Fibroblast of gingiva (primary cell): ENCODE measurements at regions not wholly inside any gene's neighbourhood (a gene's known extent, or its start where the extent isn't known, plus 50 kb on each side); places are given as distances from the start of the nearest gene placed in this dataset.

Experiments
- DNase-seq: peaks from one replicate; pipeline ENCODE4 v3.0.0-alpha.2; 2011; ENCODE audit warnings: low read depth

DNA sequence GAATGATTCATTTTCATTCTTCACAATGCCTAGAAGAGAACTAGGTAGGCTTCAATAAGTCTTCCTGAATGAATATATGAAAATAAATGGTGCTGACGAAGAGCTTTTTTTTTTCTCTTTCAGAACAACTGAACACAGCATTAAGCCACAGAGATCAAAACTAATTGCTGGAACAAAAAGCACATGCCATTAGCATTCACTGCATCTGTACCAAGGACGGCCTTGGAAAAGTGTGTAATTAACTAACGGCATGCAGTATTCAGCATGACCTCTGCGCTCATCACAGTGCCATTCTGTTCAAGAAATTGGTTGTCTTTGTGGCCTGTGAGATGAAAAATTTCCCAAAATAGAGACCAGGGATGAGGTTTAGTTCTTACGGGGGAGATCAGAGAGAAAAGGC lies 99.3 kb downstream of the NUDT12 start:
- DNase-seq: no peak

DNA sequence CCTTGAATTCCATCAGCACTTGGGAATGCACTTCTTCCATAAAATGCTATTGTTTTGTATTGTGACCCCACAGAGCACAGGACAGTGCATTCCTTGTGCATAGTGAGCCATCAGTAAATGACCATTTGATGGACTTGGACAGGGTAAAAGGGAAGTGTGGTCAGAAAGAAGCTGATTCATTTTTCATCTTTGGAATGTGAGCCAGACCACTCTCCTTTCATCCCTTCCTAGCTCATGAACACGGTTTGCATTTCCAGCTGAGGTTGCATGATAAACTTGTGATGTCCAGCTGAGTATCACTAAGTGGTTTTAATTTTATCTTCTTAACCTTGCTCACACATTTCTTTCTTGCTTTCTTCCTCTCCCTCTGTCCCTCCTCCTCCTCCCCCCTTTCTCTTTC lies 101.3 kb downstream of the NUDT12 start:
- peak; percentile 6 for DNase-seq

DNA sequence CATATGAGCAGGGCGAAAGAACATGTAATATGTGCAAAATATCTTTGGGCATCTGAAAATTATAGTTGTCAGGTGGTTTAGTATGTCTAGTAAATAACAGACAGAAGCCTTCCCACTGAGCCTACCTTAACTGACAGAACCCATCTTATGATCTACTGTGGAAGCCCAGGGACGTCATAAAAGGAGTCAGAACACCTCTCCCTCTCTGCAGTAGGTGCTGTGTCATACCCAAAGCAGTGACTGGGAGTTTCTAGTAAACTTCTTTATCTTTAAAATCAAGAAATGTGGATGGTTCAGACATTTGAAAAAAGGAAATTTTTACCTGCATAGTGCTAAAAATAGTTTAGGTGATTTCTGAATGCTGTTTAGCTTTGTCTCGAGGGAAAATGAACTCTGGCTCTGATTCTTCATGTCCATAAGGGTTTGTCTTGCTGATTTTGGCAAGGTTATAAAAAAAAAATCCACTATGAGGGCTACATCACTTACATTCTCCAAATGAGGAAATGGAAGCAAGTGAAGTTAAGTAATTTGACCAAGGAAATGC lies 104.0 kb downstream of the NUDT12 start:
- DNase-seq: no peak

DNA sequence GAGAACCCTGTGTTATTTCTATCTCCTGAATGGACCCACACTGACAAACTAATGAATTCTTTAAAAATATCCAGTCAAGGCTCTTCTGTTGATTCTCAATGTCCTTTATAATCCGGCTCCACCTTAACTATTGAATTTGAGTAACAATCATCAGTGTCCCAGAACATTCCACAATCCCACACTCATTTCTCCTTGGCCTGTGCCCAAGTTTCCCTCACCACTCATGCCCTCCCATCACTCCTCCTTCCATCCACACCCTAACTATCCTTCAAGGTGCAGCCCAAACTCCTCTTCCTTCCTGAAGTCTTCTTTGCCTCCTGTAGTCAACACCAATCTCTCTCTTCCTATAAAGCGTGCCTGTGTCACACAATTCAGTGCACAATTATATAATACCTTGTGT lies 106.1 kb downstream of the NUDT12 start:
- no peak for DNase-seq

DNA sequence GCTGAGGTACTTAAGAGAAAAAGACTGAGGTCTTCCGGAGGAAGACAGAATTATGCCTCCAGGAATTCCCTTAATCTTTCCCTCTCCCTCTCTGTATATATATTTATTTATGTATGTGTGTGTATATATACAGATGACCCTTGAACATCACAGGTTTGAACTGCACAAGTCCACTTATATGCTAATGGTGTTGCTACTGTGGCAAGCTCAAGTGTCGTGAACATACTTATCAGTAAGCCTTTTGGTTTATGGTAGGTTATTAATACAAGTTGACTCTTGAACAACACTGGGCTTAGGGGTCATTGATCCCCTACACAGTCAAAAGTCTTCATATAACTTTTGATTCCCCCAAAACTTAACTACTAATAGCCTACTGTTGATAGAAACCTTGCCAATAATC lies 106.8 kb downstream of the NUDT12 start:
- DNase-seq: no peak

DNA sequence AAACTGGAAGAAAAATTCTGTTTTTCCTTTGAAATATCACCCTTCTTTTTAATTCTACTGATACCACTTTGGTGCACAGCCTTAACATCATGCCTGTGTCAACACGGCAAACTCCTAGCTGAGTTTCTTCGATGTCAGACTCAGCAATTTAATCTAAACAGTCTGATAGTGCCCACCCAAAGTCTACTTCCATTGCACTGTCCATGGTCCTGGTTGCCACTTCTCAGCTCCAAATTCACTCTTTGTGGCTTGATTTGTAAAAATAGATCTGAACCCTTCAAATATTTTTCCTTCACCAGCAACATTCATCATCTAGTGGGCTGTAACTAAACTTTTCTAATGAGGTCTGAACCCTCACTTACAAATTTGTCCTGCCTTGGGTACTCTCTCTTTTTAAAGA lies 107.8 kb downstream of the NUDT12 start:
- DNase-seq: no peak

DNA sequence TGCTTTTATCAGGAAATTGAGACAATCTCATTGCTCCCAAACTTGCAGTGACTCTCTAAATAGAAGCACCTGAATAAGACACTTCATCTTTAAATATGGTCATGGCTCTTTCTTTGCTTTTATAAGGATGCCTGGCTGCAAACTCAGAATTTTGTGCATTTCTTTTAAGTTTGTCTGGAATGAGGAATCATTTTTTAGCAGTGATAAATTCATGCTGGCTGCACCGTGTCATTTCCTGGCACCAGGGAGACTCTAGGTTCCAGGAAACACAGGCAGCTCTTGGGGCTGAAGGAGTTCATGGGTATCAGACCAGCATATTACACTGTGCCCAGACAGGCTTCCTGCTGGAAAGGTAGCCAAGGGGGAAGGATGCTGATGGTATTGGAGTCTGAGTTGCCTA lies 109.9 kb downstream of the NUDT12 start:
- peak; percentile 16 for DNase-seq

DNA sequence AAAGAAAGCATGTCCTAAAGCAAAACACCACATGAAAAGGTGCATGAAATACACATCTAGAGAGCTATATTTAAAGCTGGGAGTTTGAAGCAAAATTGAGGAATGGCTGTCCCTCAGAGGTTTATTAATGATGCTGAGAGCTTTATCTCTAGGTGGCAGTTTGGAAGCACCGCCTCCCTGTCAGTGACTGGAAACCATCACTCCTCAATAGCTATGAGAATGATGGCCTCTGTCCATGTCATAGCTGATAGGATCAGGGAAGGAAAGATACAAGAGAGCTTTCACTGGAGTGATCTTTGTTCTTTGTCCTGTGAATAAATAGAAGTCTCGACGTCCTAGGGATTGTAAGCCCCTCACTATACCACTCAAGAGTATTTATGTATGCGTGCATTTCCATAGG lies 110.5 kb downstream of the NUDT12 start:
- no peak for DNase-seq

DNA sequence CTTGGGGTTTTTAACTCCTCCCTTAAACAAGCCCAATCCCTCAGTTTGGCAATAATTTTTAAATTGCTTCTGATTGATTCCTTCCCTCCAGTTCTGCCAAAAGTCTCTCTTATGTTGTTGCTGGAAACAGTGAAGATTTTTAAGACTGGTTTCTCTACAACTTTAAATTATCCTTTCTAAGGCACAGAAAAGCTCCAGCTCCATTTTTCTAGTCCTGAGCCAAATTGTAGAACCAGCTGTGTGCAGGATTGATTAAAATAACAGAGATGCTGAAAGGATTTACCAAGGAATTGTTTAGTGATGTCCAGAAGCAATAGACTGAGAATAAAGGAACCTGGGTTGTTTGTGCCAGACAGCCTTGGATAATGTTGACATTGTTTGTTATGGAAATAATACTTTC lies 111.3 kb downstream of the NUDT12 start:
- no peak for DNase-seq

DNA sequence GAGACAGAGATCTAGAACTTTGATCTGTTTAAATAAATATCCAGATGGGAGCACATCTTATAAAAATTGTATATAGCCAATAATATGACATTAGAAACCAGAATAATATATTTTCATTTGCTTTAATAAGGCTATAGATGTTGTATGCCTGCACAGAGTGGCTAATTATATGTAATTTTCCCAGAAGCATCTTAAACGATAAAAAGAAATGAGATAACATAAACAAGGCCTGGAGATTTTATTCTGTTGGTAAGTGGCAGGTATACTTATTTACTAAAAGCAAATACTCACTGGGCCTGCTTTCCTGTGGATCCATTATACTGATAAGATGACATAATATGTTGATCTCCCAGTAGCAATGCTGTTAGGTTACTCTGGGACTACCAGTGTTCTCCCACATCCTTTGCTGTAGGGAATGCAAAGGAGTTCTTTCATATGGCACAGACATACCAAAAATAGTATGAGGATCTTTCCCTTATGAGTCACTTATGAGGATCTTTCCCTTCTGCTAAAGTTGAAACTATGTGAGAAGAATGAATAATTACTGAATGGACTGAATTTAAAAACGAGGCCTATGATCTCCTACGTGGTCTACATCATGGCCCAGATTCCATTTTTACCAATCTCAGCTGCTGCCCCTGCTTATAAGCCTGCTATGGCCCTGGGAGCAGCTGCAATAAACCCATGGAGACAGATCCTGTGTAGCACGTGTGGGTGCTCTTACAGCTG lies 112.1 kb downstream of the NUDT12 start:
- DNase-seq: peak; percentile 58

DNA sequence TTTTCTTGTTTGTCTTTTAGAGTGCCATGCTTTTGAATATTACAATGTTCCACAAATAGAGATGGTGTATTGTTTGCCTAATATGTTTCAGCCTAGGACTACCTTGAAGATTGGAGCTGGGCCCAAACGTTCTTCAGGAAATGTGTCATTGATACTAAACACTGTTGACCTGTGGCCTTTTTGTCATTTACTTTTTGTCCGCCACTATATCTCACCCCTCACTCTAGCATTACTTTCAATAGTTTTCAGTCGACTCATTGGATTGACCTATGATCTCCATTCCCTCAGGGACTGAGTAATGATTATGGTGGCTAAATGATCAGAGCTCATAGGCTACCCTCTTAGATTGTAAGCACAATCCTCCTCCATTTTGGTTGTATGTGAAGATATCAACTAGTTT lies 115.8 kb downstream of the NUDT12 start:
- DNase-seq: no peak

DNA sequence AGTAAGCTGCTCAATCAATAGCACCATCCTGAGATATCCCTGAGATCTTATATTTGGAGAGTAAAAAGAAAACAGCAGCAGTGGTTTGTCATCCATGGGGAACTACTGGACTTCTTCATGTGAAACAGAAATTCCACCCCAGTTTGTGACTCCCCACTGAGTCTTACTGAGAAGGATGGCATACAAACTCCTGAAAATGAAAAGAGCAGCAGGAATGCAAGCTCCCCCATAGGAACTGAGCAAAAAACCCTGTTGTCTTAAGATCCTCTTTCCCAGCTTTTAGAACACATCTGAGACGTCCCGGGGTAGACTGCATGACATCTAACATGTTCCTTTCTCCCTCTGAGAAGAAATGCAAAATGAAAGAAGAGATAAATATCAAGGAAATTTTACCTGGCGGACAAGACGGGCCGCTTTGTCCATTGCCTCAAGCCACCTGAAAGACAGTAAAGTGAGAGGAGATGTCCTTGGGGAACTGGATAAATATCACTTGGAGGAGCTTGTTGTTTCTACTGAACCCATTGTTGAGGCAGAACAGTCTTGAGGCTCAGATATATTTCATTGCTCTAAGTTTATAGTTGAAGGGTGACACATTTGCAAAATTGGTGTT lies 117.1 kb downstream of the NUDT12 start:
- no peak for DNase-seq

DNA sequence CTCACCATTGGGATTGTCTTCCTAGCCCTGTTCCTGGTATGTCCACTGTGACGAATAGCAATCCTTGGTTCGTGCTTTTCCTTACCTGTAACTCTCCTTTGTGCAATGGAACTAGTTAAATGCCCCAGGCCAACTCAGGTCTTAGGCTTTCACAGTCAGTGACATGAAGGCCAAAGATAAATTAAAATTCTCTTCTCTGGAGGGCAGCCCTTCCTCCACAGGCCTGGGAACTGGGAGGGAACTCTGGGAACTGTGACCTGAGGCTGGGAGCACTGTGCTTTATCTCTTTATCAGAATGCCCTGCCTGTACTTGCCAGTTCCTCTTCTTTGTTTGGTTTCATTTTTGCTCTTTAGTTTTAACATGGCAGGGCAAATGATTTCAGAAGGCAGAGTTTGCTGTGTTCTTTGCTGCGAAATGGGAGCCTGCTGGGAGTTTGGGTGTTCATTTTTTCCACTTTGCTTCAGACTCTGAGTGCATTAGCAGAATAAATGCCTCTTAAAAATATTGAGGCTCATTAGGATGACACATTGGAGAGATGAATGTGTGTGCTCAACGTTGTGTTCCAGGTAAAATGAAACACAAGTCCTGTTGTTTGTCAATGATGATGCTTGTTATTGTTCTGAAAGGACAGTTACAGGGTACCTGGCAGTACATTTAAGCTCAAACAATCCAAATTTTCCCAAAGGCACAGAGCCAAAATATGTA lies 118.1 kb downstream of the NUDT12 start:
- no peak for DNase-seq

DNA sequence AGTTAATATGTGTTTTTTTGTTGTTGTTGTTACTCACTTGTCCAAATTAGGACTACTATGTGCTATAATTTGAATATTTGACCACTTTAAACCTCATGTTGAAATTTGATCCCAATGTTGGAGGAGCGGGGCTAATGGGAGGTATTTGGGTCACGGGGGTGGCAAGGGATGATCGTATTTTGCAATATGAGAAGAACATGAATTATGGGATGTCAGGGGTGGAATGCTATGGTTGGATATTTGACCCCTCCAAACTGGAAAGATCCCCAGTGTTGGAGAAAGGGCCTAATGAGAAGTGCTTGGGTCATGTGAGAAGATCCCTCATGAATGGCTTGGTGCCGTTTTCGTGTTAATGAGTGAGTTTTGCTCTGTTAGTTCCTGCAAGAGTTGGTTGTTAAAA lies 119.8 kb downstream of the NUDT12 start:
- no peak for DNase-seq

DNA sequence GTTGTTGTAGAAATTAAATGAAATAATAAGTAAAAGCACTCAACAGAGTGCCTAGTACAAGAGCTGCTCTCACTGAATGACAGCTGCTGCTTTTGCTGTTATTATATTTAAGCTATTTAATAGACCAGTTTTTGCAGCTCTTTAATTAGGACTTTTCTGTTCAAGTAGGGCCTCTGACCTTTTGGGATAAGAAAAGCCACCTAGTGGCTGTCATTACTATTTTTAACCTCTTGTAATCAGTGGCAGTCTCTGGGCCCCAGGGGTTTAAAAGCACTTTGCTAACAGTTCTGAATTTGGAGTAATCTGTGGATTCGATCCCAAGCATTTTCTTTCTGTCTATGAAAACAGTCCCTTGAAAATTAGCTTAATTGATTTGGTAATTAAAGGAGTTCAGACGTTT lies 121.1 kb downstream of the NUDT12 start:
- DNase-seq: no peak

DNA sequence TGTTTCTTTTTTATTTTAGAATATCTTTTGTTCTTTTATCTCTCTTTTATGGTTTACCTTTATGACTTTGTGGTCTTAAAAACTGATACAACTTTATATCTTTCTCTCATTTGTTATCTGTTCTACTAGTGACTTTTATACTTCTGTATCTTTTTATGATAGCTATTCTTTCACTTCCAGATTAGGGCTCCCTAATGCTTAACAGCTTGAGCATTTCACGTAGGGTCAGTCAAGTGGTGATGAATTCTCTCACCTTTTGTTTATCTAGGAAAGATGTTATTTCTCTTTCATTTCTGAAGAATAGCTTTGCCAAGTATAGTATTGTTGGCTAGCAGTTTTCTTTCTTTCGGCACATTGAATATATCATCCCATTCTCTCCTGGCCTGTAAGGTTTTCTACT lies 123.6 kb downstream of the NUDT12 start:
- DNase-seq: no peak

DNA sequence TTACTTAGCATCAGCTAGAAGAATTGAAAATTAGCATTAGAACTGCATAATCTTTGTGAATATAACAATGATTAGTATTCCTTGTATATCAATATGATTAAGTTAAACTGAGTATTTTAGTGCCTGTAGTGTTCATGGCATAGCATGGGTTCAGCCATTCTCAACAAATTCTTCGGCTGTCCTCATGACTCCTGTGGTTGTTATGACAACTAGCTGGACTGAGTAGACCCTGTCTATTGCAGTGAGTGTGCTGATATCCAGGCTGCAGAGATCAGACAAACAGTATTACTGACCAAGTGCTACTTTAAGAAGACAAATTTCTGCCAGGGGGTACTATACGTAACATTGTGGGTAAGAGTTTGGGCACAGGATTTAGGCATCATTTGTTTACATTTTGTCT lies 125.9 kb downstream of the NUDT12 start:
- no peak for DNase-seq

DNA sequence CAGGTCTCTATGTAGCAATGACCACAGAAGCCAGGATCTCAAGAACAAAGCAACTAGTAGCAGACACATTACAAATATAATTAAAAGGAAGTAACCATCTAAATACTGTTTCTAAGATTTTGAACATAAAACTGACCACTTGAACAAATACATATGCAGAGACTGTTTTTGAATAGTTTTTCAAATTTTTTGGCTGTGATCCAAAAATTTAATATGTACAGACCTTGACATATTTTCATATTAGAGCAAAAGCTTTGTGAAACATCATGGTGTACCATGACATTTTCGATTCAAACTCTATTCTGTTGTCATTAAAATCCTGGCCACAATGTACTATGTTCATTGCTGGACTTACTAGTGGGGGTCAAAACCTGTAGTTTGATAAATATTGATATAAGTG lies 126.5 kb downstream of the NUDT12 start:
- no peak for DNase-seq

DNA sequence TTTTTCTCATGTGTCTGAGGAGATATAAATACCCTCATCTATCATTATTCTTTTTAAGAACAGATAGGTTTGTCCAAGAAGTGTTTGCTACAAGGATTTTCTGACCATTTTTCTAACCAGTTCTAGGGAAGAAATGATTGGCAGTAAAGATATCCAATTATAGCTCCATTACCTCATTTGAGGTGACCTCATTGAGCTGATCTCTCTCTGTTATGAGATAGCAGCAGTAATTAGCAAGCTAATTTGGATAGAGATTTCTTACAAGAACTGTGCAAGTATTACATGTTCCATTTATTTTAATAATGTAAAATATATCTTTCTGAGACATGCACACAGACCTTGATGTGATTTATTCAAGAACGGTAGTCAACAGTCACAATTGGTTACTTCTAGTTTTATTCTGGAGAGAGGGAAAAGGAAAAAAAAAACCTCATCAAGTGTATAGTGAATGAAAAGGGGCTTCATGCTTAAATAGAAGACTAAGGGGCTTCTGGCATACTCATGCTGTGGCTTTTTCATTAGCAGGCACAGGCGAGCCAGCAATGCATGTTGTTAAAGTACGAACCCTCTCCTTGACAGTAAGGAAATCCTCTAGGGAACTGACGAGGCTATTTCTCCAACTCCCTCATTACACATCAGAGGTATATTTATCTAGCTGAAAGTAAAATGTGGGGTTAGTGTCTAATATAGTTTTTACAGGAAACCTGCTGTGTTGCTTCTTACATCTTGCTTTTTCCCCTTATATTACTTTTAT lies 127.3 kb downstream of the NUDT12 start:
- DNase-seq: no peak

DNA sequence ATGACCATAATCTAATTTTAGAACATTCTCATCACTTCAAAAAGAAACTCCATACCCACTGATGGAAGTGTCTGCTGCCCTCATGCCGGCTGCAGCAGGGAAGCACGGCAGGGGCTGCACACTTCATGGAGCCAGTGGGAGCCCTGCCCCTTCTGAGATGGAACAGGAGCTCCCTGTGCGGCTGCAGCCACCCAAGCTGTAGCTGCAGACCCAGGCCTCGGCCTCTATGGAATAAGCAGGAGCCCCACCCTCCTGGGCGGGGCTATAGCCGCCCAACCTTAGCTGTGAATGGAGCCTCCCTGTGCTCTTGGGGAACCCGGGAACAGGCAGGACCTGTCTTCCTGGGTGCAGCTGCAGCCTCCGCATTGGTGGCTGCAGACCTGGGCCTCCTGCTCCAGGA lies 128.5 kb downstream of the NUDT12 start:
- DNase-seq: no peak

DNA sequence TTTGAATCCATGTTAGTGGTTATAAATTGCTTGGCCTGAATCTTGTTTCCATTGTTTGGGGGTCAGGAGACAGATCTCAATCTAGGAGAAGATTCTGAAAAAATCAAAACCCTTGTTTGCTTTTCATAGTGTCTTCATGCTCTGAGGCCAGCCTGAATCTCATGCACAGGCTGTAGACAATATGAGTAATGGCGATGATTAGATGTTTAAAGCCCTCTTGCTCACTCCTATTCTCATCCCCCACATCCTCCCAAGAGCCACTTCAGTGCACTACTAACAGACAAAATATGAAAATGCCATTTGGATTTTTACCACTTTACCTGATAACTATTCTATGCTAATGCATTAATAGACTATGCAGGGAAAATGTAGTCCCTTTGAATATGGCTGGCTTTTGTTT lies 129.4 kb downstream of the NUDT12 start:
- DNase-seq: no peak

DNA sequence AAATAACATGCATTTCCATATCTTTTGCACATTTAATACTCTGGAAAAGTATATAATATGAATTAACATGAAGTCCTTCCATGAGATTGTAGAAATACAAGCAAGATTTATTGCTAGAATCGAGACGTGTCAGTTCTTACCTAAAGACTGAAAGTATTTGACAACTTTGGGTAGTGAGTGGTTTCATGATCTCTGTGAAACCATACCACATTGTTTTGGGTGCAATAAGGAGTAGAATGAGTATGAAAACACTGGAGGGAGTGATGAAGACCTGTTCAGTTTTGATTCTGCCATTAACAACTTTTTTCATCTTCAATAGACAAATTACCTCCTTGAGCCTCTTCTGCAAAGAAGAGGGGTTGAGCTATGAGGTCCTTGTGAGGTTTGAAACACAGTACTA lies 133.7 kb downstream of the NUDT12 start:
- DNase-seq: no peak
